Vagina (tissue), 2 donors: ENCODE measurements at regions not wholly inside any gene's neighbourhood (a gene's known extent, or its start where the extent isn't known, plus 50 kb on each side); places are given as distances from the start of the nearest gene placed in this dataset.
"Not testable (repeated sequence)": the region's sequence is repeated elsewhere in the genome, so short reads cannot be mapped to it uniquely, and the experiment has no call there.

Experiments
- DNase-seq, 2 donors: peaks; one replicate each; pipeline ENCODE4 v3.0.0-alpha.2; 2017; ENCODE audit errors: extremely low spot score in 2 of 2
- H3K27ac ChIP-seq: fragments of 200-600 bp; sonication (generic); one replicate; pipeline ENCODE4 v1.5.1; 2019
- H3K27me3 ChIP-seq: fragments of 200-600 bp; sonication (generic); one replicate; pipeline ENCODE4 v1.5.1; 2019
- H3K36me3 ChIP-seq, 2 donors: fragments of 200-600 bp; sonication (generic); one replicate each; pipeline ENCODE4 v1.5.1; 2017 to 2019
- H3K4me1 ChIP-seq: fragments of 200-600 bp; sonication (generic); one replicate; pipeline ENCODE4 v1.5.1; 2019
- H3K4me3 ChIP-seq, 2 donors: fragments of 200-600 bp; sonication (generic); 1 replicate in 1 of 2; 2 replicates in 1 of 2; pipeline ENCODE4 v1.5.1; 2016 to 2019
- H3K9me3 ChIP-seq: fragments of 200-600 bp; sonication (generic); one replicate; pipeline ENCODE4 v1.5.1; 2019
- POLR2A ChIP-seq, 2 donors: fragments of 450-650 bp; IDR thresholded peaks; one replicate each; pipeline ENCODE4 v1.6.1; 2017; ENCODE audit warnings: antibody characterized with exemption in 2 of 2, mild to moderate bottlenecking in 2 of 2, moderate library complexity in 2 of 2
- POLR2AphosphoS5 ChIP-seq, 2 donors: sonication (generic); formaldehyde crosslinking; IDR thresholded peaks; one replicate each; pipeline ENCODE4 v1.9.0; 2017; ENCODE audit warnings: antibody characterized with exemption in 2 of 2, mild to moderate bottlenecking in 2 of 2, low read depth in 1 of 2; ENCODE audit not compliant: insufficient read depth in 1 of 2
- intact Hi-C: fragments of 100-400 bp; cut with DNase I; formaldehyde crosslinking; loops from one replicate; pipeline ENCODE4 v1.15.1; 2023
- TF ChIP-seq, protein P1 (sequence below), 3 experiments: fragments of 450-650 bp in 2 of 3; fragments of 200-600 bp in 1 of 3; sonication (generic) in 1 of 3; IDR thresholded peaks; one replicate each; pipeline ENCODE4 v1.5.1; 2017 to 2019; ENCODE audit warnings: antibody characterized with exemption in 3 of 3, mild to moderate bottlenecking in 2 of 3, moderate library complexity in 2 of 3

GRCh38 chr3:177855021-177855420 lies 657.7 kb upstream of the TBL1XR1 start:
- TF ChIP-seq POLR2A (IDR thresholded peaks at IDR 0.05) = no peak
- TF ChIP-seq, protein P1, sequence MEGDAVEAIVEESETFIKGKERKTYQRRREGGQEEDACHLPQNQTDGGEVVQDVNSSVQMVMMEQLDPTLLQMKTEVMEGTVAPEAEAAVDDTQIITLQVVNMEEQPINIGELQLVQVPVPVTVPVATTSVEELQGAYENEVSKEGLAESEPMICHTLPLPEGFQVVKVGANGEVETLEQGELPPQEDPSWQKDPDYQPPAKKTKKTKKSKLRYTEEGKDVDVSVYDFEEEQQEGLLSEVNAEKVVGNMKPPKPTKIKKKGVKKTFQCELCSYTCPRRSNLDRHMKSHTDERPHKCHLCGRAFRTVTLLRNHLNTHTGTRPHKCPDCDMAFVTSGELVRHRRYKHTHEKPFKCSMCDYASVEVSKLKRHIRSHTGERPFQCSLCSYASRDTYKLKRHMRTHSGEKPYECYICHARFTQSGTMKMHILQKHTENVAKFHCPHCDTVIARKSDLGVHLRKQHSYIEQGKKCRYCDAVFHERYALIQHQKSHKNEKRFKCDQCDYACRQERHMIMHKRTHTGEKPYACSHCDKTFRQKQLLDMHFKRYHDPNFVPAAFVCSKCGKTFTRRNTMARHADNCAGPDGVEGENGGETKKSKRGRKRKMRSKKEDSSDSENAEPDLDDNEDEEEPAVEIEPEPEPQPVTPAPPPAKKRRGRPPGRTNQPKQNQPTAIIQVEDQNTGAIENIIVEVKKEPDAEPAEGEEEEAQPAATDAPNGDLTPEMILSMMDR (IDR thresholded peaks at IDR 0.05) = no peak
- Histone ChIP-seq H3K4me3 (no peak overlapping the region), H3K27ac (no peak overlapping the region), H3K4me1 (no peaks in the 10 kb centered on the region), H3K9me3 (no peaks in the 10 kb centered on the region), H3K36me3 (no peaks in the 10 kb centered on the region), H3K27me3 (no peaks in the 10 kb centered on the region)
- intact Hi-C loops = no loop called here
- no peak for DNase-seq

DNA sequence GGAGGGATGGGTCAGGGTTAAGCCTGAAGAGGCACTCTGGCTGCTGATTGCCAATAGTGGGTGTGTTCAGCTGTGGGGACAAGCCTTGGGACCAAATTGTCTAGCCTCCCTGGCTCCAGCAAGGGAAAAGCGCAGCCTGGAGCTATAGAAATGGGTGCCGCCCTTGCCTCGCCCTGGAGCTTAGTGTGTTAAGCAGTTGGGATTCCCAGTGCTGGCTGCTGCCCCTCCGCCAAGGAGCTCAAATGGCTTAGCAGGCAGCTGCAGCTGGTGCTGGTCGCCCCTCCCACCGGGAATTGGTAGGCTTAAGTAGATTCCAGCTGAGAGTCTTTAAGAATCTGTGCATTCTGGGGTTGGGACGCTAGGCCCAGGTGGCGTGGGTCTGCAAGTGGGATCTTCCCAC lies 662.9 kb upstream of the TBL1XR1 start:
- Histone ChIP-seq H3K27me3 (no peaks in the 10 kb centered on the region), H3K4me1 (no peaks in the 10 kb centered on the region), H3K4me3 (no peak overlapping the region), H3K27ac (no peak overlapping the region), H3K9me3 (no peaks in the 10 kb centered on the region), H3K36me3 (no peaks in the 10 kb centered on the region)
- intact Hi-C loops = no loop called here
- no peak for DNase-seq
- TF ChIP-seq, protein P1 (IDR thresholded peaks at IDR 0.05) = no peak
- TF ChIP-seq POLR2AphosphoS5 (IDR thresholded peaks at IDR 0.05; ENCODE audit: insufficient read depth in 1 of 2, low read depth in 1 of 2) (no peak), POLR2A (IDR thresholded peaks at IDR 0.05) (no peak)

DNA sequence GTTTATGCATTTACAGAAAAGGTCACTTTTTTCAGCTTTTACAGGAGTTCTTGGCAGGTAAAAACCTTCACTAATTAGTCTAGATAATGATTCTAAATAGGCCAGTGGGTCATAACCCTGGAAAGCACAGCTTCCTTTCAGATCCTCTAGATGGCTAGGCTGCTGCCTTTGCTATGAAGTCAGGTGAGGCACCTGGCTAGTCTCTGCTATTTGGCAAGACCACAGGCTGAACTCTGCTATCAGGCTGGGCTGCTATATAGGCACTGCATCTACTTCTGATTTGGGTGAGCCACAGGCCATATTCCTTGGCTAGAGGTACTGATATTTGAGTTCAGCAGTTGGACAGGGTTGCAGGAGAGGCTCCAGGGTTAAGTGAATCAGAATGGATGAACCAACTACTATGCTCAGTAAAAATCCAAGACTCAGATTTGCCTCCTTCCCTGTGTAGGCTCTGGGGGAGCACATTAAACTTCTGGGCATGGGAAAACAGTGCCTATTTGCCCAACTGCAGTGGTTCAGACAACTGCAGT lies 665.7 kb upstream of the TBL1XR1 start:
- no peak for TF ChIP-seq POLR2AphosphoS5 (IDR thresholded peaks at IDR 0.05; ENCODE audit: insufficient read depth in 1 of 2, low read depth in 1 of 2)
- TF ChIP-seq, protein P1 (IDR thresholded peaks at IDR 0.05) = no peak
- TF ChIP-seq POLR2A (IDR thresholded peaks at IDR 0.05) = no peak
- Histone ChIP-seq H3K4me1 (no peaks in the 10 kb centered on the region), H3K9me3 (no peaks in the 10 kb centered on the region), H3K27me3 (no peaks in the 10 kb centered on the region), H3K27ac (no peak overlapping the region), H3K36me3 (no peaks in the 10 kb centered on the region), H3K4me3 (no peak overlapping the region)
- intact Hi-C loops = no loop called here
- no peak for DNase-seq

- H3K9me3 ChIP-seq, intact Hi-C loops: not testable (repeated sequence)
These were observed 665.0 kb upstream of the KCNMB2 start for GRCh38 chr3:177871267-177871666.

GRCh38 chr3:177878192-177878591 lies 658.0 kb upstream of the KCNMB2 start:
- Histone ChIP-seq H3K4me1 (no peaks in the 10 kb centered on the region), H3K9me3 (no peaks in the 10 kb centered on the region), H3K36me3 (no peaks in the 10 kb centered on the region), H3K27ac (no peak overlapping the region), H3K27me3 (no peaks in the 10 kb centered on the region), H3K4me3 (no peak overlapping the region)
- TF ChIP-seq POLR2AphosphoS5 (IDR thresholded peaks at IDR 0.05; ENCODE audit: insufficient read depth in 1 of 2, low read depth in 1 of 2) = no peak
- TF ChIP-seq POLR2A (IDR thresholded peaks at IDR 0.05) = no peak
- TF ChIP-seq, protein P1 (IDR thresholded peaks at IDR 0.05) = no peak
- DNase-seq = no peak
- intact Hi-C loops = no loop called here

More at GRCh38 chr3:177871267-177871666, 665.0 kb upstream of the KCNMB2 start:
- not testable (repeated sequence) for H3K27me3 ChIP-seq, H3K27ac ChIP-seq, DNase-seq, H3K36me3 ChIP-seq, H3K4me1 ChIP-seq, H3K4me3 ChIP-seq

DNA sequence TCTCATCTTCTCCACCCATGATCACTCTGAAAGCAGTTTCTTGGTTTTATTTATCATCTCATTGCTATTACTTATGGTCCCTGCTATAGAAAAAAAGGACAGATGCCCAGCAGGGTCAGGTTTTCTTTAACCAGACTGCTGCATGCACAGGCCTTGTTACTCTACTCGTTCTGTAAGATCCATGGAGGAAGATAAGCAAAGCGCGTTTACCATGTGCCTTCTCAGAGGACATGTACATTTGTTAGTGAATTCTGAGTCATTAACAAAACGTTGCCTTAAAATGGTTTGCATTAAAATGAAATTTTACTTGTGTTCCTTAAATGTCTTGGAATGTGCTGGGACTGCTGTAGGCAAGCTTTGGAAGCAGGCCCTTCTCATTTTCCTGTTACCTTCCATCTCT lies 657.3 kb upstream of the KCNMB2 start:
- Histone ChIP-seq H3K4me3 (no peak overlapping the region), H3K4me1 (no peaks in the 10 kb centered on the region), H3K27me3 (no peaks in the 10 kb centered on the region), H3K9me3 (no peaks in the 10 kb centered on the region), H3K36me3 (no peaks in the 10 kb centered on the region), H3K27ac (no peak overlapping the region)
- DNase-seq = no peak
- intact Hi-C loops = no loop called here
- TF ChIP-seq, protein P1 (IDR thresholded peaks at IDR 0.05) = no peak
- TF ChIP-seq POLR2AphosphoS5 (IDR thresholded peaks at IDR 0.05; ENCODE audit: insufficient read depth in 1 of 2, low read depth in 1 of 2) (no peak), POLR2A (IDR thresholded peaks at IDR 0.05) (no peak)
